Common myeloid progenitor, CD34-positive (primary cell): ENCODE measurements at regions not wholly inside any gene's neighbourhood (a gene's known extent, or its start where the extent isn't known, plus 50 kb on each side); places are given as distances from the start of the nearest gene placed in this dataset.

Experiments used
- CTCF ChIA-PET: fragments of 350-600 bp; sonication (Branson Sonifier 250); formaldehyde crosslinking; loops from one replicate; lab custom pipeline; 2021; ENCODE audit warnings: antibody characterized with exemption; lab: Charles Lee
- POLR2A ChIA-PET: fragments of 350-600 bp; sonication (Branson Sonifier 250); formaldehyde crosslinking; loops from one replicate; lab custom pipeline; 2021; ENCODE audit warnings: antibody characterized with exemption; lab: Charles Lee
- DNase-seq, 3 donors: peaks; one replicate each; pipeline versions ENCODE4 v3.0.0 to v3.0.0-alpha.2; 2013
- H3K27ac ChIP-seq, 2 experiments: 1 replicate in 1 of 2; 2 replicates in 1 of 2; pipeline ENCODE4 v1.7.0; 2013; ENCODE audit warnings: inconsistent platforms in 2 of 2, low read length in 2 of 2, mild to moderate bottlenecking in 2 of 2, low read depth in 1 of 2, moderate library complexity in 1 of 2; ENCODE audit not compliant: severe bottlenecking in 2 of 2, insufficient read depth in 1 of 2, poor library complexity in 1 of 2
- H3K27me3 ChIP-seq, 5 experiments: replicated peaks in 2 of 5; 1 replicate in 3 of 5; 2 replicates in 2 of 5; pipeline versions ENCODE4 v1.6.1 to v1.7.0; 2013; ENCODE audit warnings: low read length in 4 of 5, mild to moderate bottlenecking in 2 of 5, moderate library complexity in 2 of 5, inconsistent platforms in 1 of 5; ENCODE audit not compliant: insufficient read depth in 5 of 5, control insufficient read depth in 4 of 5
- H3K36me3 ChIP-seq, 4 experiments: 1 replicate in 2 of 4; 2 replicates in 2 of 4; pipeline versions ENCODE4 v1.6.1 to v1.7.0; 2013; ENCODE audit warnings: low read length in 3 of 4, control low read depth in 1 of 4, mild to moderate bottlenecking in 1 of 4; ENCODE audit not compliant: control insufficient read depth in 4 of 4, insufficient read depth in 4 of 4
- H3K4me1 ChIP-seq, 4 experiments: 1 replicate in 3 of 4; 2 replicates in 1 of 4; pipeline versions ENCODE4 v1.6.1 to v1.7.1; 2013; ENCODE audit warnings: low read length in 3 of 4, mild to moderate bottlenecking in 3 of 4, control low read depth in 1 of 4, inconsistent platforms in 1 of 4, moderate library complexity in 1 of 4; ENCODE audit not compliant: control insufficient read depth in 4 of 4, insufficient read depth in 4 of 4; ENCODE audit errors: control extremely low read depth in 1 of 4
- H3K4me3 ChIP-seq, 7 experiments: 1 replicate in 4 of 7; 2 replicates in 3 of 7; pipeline versions ENCODE4 v1.5.1 to v1.7.0; 2013; ENCODE audit warnings: mild to moderate bottlenecking in 7 of 7, low read length in 6 of 7, moderate library complexity in 6 of 7, inconsistent platforms in 2 of 7, low read depth in 2 of 7, control low read depth in 1 of 7; ENCODE audit not compliant: insufficient read depth in 4 of 7, control insufficient read depth in 1 of 7; ENCODE audit errors: extremely low read depth in 1 of 7
- H3K9me3 ChIP-seq, 5 experiments: 1 replicate in 4 of 5; 2 replicates in 1 of 5; pipeline versions ENCODE4 v1.6.1 to v1.7.1; 2013; ENCODE audit warnings: low read length in 4 of 5, mild to moderate bottlenecking in 2 of 5, inconsistent platforms in 1 of 5, low read depth in 1 of 5, moderate library complexity in 1 of 5; ENCODE audit not compliant: control insufficient read depth in 4 of 5, insufficient read depth in 2 of 5; ENCODE audit errors: control extremely low read depth in 1 of 5
- WGBS: methylation state at CpG from one replicate; pipeline ENCODE4 v1.1.5; 2013; ENCODE audit not compliant: insufficient coverage; 5-methylcytosine and 5-hydroxymethylcytosine counted together

DNA sequence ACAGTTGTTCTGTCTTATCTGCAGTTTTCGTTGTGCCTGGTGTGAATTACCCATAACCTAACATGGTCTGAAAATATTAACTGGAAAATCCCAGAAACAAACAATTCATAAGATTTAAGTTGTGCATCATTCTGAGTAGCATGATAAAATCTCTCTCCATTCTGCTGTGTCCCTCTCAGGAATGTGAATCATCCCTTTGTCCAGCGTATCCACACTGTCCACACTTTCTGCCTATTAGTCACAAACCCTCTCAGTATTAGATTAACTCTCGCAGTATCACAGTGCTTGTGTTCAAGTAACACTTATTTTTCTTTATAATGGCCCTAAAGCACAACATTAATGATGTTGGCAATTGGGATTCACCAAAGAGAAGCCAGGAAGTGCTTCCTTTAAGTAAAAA lies 203.2 kb downstream of the CGGBP1 start:
- ChIA-PET CTCF (no interaction called here), POLR2A (no interaction called here)
- Histone ChIP-seq H3K27me3 (no peaks in the 10 kb centered on the region), H3K4me3 (no peak overlapping the region), H3K9me3 (peaks cover 0 to 8% (median 0%) of the 10 kb centered on the region in 5 experiments), H3K27ac (no peak overlapping the region), H3K4me1 (peaks cover 13 to 27% (median 20%) of the 10 kb centered on the region in 4 experiments), H3K36me3 (peaks cover 0 to 10% (median 3%) of the 10 kb centered on the region in 4 experiments)
- 100% methylated on average over 1 of the region's 3 CpGs for WGBS
- DNase-seq: no peak

- peaks cover 0 to 8% (median 0%) of the 10 kb centered on the region in 5 experiments for H3K9me3 ChIP-seq
- no peak overlapping the region for H3K27ac ChIP-seq
- DNase-seq: no peak
- CTCF ChIA-PET: no interaction called here
- POLR2A ChIA-PET: no interaction called here
- no CpG with 5 or more reads among the region's 1 CpG for WGBS
- H3K36me3 ChIP-seq: peaks cover 0 to 10% (median 3%) of the 10 kb centered on the region in 4 experiments
- peaks cover 13 to 27% (median 18%) of the 10 kb centered on the region in 4 experiments for H3K4me1 ChIP-seq
- H3K27me3 ChIP-seq: no peaks in the 10 kb centered on the region
- H3K4me3 ChIP-seq: no peak overlapping the region
These were observed 203.6 kb downstream of the CGGBP1 start for GRCh38 chr3:87855211-87855610.

DNA sequence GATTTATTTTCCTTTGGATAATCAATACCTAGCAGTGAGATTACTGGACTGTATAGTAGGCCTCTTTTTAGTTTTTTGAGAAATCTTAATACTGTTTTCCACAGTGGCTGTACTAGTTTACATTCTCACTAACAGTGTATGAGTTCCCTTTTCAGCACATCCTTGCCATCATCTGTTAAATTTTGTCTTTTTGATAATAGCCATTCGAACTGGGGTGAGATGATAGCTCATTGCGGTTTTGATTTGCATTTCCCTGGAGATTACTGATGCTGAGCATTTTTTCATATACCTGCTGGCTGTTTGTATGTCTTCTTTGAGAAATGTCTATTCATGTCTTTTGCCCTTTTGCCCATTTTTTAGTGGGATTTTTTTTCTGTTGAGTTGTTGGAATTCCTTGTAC lies 210.8 kb downstream of the CGGBP1 start:
- POLR2A ChIA-PET: no interaction called here
- CTCF ChIA-PET: no interaction called here

GRCh38 chr3:87837076-87837475 lies 221.7 kb downstream of the CGGBP1 start:
- H3K4me1 ChIP-seq: peaks cover 8 to 34% (median 16%) of the 10 kb centered on the region in 4 experiments
- WGBS: no CpG with 5 or more reads among the region's 1 CpG

More for the DNA sequence above, 210.8 kb downstream of the CGGBP1 start:
- Histone ChIP-seq H3K27ac (no peak overlapping the region), H3K4me3 (no peak overlapping the region), H3K4me1 (no peaks in the 10 kb centered on the region), H3K9me3 (peaks cover 0 to 5% (median 0%) of the 10 kb centered on the region in 5 experiments), H3K27me3 (no peaks in the 10 kb centered on the region), H3K36me3 (peaks cover 0 to 11% (median 0%) of the 10 kb centered on the region in 4 experiments)
- peak in 1 of 3 donors; percentile 47 for DNase-seq
- WGBS: no CpG with 5 or more reads among the region's 2 CpGs

GRCh38 chr3:87836026-87836425 lies 222.8 kb downstream of the CGGBP1 start:
- no peak overlapping the region for H3K27ac ChIP-seq
- H3K9me3 ChIP-seq: peaks cover 0 to 13% (median 2%) of the 10 kb centered on the region in 5 experiments
- no peak overlapping the region for H3K4me3 ChIP-seq
- ChIA-PET POLR2A (interaction anchor here (0.6 kb wide), 1 partner anchor 12 kb away, joined by 5 read pairs; no protein-coding TSS in a partner anchor), CTCF (interaction anchor here (1.2 to 2.1 kb wide), 3 partner anchors 18 to 169 kb away, joined by 3 to 4 read pairs (median 3); no protein-coding TSS in a partner anchor)
- peaks cover 0 to 12% (median 4%) of the 10 kb centered on the region in 4 experiments for H3K36me3 ChIP-seq
- H3K4me1 ChIP-seq: peaks cover 8 to 34% (median 16%) of the 10 kb centered on the region in 4 experiments
- DNase-seq: no peak
- H3K27me3 ChIP-seq: no peaks in the 10 kb centered on the region
- 100% methylated on average over 1 of the region's 1 CpG for WGBS

More at GRCh38 chr3:87837076-87837475, 221.7 kb downstream of the CGGBP1 start:
- Histone ChIP-seq H3K27me3 (no peaks in the 10 kb centered on the region), H3K27ac (no peak overlapping the region), H3K9me3 (peaks cover 0 to 13% (median 2%) of the 10 kb centered on the region in 5 experiments), H3K36me3 (peaks cover 0 to 12% (median 4%) of the 10 kb centered on the region in 4 experiments), H3K4me3 (no peak overlapping the region)
- ChIA-PET CTCF (interaction anchor here (1.4 to 2.1 kb wide), 3 partner anchors 41 to 168 kb away, joined by 3 to 8 read pairs (median 4); partner anchors contain the start of gene HTR1F), POLR2A (interaction anchor here (0.7 kb wide), 1 partner anchor 38 kb away, joined by 3 read pairs; no protein-coding TSS in a partner anchor)
- no peak for DNase-seq

- H3K27me3 ChIP-seq: no peaks in the 10 kb centered on the region
- CTCF ChIA-PET: interaction anchor here (1.2 to 2.6 kb wide), 2 partner anchors 11 to 17 kb away, joined by 3 to 12 read pairs; no protein-coding TSS in a partner anchor
- peaks cover 8 to 36% (median 18%) of the 10 kb centered on the region in 4 experiments for H3K4me1 ChIP-seq
- DNase-seq: peak; percentile 34 to 83 (median 74)
- H3K9me3 ChIP-seq: peaks cover 0 to 12% (median 2%) of the 10 kb centered on the region in 5 experiments
- POLR2A ChIA-PET: no interaction called here
- peak overlapping the region in 1 of 7 experiments; percentile 19 for H3K4me3 ChIP-seq
- peak overlapping the region; percentile 28 to 53 for H3K27ac ChIP-seq
- WGBS: no CpG with 5 or more reads among the region's 4 CpGs
- H3K36me3 ChIP-seq: peaks cover 0 to 12% (median 4%) of the 10 kb centered on the region in 4 experiments
These were observed 223.6 kb downstream of the CGGBP1 start for GRCh38 chr3:87835236-87835635.

GRCh38 chr3:87834327-87834726 lies 224.5 kb downstream of the CGGBP1 start:
- Histone ChIP-seq H3K9me3 (peaks cover 0 to 5% (median 0%) of the 10 kb centered on the region in 5 experiments), H3K4me3 (no peak overlapping the region), H3K27ac (no peak overlapping the region), H3K36me3 (peaks cover 0 to 5% (median 2%) of the 10 kb centered on the region in 4 experiments), H3K4me1 (peaks cover 10 to 45% (median 21%) of the 10 kb centered on the region in 4 experiments), H3K27me3 (no peaks in the 10 kb centered on the region)
- POLR2A ChIA-PET: no interaction called here
- WGBS: no CpG with 5 or more reads among the region's 2 CpGs
- no peak for DNase-seq
- CTCF ChIA-PET: interaction anchor here (1.0 to 2.6 kb wide), 3 partner anchors 10 to 35 kb away, joined by 3 to 12 read pairs (median 5); no protein-coding TSS in a partner anchor
